Activated naive CD4-positive, alpha-beta T cell treated with anti-CD3 and anti-CD28 coated beads, Interleukin-2, amount 50 U/mL, for 24 hours (primary cell): ENCODE measurements at regions not wholly inside any gene's neighbourhood (a gene's known extent, or its start where the extent isn't known, plus 50 kb on each side); places are given as distances from the start of the nearest gene placed in this dataset.
"Not testable (repeated sequence)": the region's sequence is repeated elsewhere in the genome, so short reads cannot be mapped to it uniquely, and the experiment has no call there.

Experiments used
- H3K27ac Mint-ChIP-seq: one replicate; pipeline ENCODE4 v1.8.0; 2021; ENCODE audit warnings: mild to moderate bottlenecking, mixed read lengths
- H3K27me3 Mint-ChIP-seq: one replicate; pipeline ENCODE4 v1.8.0; 2021; ENCODE audit warnings: mixed read lengths
- H3K36me3 Mint-ChIP-seq: one replicate; pipeline ENCODE4 v1.8.0; 2021; ENCODE audit warnings: mixed read lengths
- H3K4me1 Mint-ChIP-seq: one replicate; pipeline ENCODE4 v1.8.0; 2021; ENCODE audit warnings: mixed read lengths
- H3K4me3 Mint-ChIP-seq: one replicate; pipeline ENCODE4 v1.8.0; 2021; ENCODE audit warnings: mild to moderate bottlenecking, mixed read lengths
- H3K9me3 Mint-ChIP-seq: one replicate; pipeline ENCODE4 v1.8.0; 2021; ENCODE audit warnings: mixed read lengths

DNA sequence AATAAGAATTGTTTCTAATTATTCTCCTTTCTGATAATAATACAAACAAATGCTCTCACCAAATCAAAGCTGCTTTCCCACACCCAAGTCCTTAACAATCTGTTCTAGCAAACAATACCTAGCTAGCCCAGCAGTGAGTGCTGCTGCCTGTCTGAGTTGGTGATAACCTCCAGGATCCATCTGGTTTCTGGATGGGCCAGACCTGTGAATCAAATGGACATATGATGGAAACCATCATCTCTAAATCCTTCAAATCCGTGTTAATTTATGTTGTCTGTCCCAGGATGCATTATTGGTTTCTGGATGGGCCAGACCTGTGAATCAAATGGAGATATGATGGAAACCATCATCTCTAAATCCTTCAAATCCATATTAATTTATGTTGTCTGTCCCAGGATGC, 1230.0 kb downstream of the AMY1C start:
- peaks cover 10% of the 10 kb centered on the region for H3K9me3 Mint-ChIP-seq
- H3K36me3 Mint-ChIP-seq = no peaks in the 10 kb centered on the region
- H3K4me3 Mint-ChIP-seq = no peak overlapping the region
- H3K27me3 Mint-ChIP-seq = no peaks in the 10 kb centered on the region
- no peaks in the 10 kb centered on the region for H3K4me1 Mint-ChIP-seq
- no peak overlapping the region for H3K27ac Mint-ChIP-seq

- H3K4me3 Mint-ChIP-seq = no peak overlapping the region
- no peak overlapping the region for H3K27ac Mint-ChIP-seq
- peaks cover 12% of the 10 kb centered on the region for H3K9me3 Mint-ChIP-seq
- H3K27me3 Mint-ChIP-seq = no peaks in the 10 kb centered on the region
- H3K4me1 Mint-ChIP-seq = no peaks in the 10 kb centered on the region
- no peaks in the 10 kb centered on the region for H3K36me3 Mint-ChIP-seq
These were observed 1237.5 kb downstream of the AMY1C start for GRCh38 chr1:104987210-104987609.

- no peaks in the 10 kb centered on the region for H3K36me3 Mint-ChIP-seq
- no peaks in the 10 kb centered on the region for H3K27me3 Mint-ChIP-seq
- no peak overlapping the region for H3K4me3 Mint-ChIP-seq
- no peak overlapping the region for H3K27ac Mint-ChIP-seq
- H3K9me3 Mint-ChIP-seq = peaks cover 12% of the 10 kb centered on the region
- H3K4me1 Mint-ChIP-seq = no peaks in the 10 kb centered on the region
These were observed 1239.3 kb downstream of the AMY1C start for GRCh38 chr1:104989012-104989411.

- Mint-ChIP-seq H3K27ac (no peak overlapping the region), H3K4me3 (no peak overlapping the region), H3K27me3 (no peaks in the 10 kb centered on the region), H3K4me1 (no peaks in the 10 kb centered on the region), H3K36me3 (no peaks in the 10 kb centered on the region), H3K9me3 (peaks cover 11% of the 10 kb centered on the region)
These were observed 1242.0 kb downstream of the AMY1C start for GRCh38 chr1:104991702-104992101.

DNA sequence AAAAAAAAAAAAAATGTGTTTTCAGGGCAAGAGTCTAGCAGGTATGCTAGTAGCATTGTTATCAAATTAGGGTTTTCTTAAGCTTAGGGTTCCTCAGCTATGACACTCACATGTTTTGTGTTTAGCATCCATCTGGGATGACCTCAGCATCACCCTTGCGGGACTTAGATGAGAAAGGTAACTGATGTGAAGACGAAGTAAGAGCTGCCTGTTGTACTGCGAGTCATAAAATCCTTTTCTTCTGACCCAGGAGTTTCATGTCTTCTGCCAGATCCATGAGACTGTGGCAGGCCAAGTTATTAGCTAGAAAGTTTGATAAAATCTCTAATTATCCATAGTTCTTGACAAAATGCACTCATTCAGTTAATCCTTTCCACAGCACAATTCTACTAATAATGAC, 1251.1 kb downstream of the AMY1C start:
- Mint-ChIP-seq H3K36me3 (no peaks in the 10 kb centered on the region), H3K4me1 (no peaks in the 10 kb centered on the region), H3K4me3 (no peak overlapping the region), H3K27me3 (no peaks in the 10 kb centered on the region), H3K27ac (no peak overlapping the region), H3K9me3 (no peaks in the 10 kb centered on the region)

- Mint-ChIP-seq H3K9me3 (no peaks in the 10 kb centered on the region), H3K4me3 (no peak overlapping the region), H3K36me3 (no peaks in the 10 kb centered on the region), H3K27me3 (no peaks in the 10 kb centered on the region), H3K27ac (no peak overlapping the region), H3K4me1 (no peaks in the 10 kb centered on the region)
These were observed 1254.8 kb downstream of the AMY1C start for GRCh38 chr1:105004515-105004914.

DNA sequence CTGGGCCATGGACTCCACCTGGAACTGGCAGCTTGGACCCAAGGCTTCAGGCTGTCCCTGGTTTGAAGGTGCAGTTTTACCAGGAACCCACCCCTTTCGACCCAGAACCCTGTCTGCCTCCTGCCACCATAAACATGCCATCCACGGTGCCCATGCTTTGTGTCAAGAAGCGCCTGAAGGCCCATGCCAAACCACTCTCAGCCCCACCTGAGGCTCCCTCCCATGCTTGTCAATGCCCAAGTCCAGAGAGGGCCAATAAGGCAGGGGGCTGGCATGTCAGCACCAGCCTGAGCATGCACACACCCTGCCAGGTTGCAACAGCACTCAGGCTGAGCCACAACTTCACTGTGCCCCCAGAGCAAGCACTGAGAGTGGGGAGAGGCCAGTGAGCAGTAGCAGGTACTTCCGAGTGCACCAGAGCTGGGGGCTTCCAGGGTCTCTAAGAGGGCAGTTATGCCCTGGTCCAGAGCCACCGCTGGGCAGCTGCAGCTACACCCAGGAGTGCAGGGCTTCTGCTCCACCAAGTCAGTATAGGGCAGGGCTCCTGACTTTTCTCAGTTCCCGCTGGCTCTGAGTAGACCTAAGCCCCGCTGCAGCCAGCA, 1256.0 kb downstream of the AMY1C start:
- H3K9me3 Mint-ChIP-seq = peaks cover 5% of the 10 kb centered on the region
- no peak overlapping the region for H3K4me3 Mint-ChIP-seq
- H3K4me1 Mint-ChIP-seq = no peaks in the 10 kb centered on the region
- H3K27ac Mint-ChIP-seq = no peak overlapping the region
- H3K27me3 Mint-ChIP-seq = no peaks in the 10 kb centered on the region
- H3K36me3 Mint-ChIP-seq = no peaks in the 10 kb centered on the region

DNA sequence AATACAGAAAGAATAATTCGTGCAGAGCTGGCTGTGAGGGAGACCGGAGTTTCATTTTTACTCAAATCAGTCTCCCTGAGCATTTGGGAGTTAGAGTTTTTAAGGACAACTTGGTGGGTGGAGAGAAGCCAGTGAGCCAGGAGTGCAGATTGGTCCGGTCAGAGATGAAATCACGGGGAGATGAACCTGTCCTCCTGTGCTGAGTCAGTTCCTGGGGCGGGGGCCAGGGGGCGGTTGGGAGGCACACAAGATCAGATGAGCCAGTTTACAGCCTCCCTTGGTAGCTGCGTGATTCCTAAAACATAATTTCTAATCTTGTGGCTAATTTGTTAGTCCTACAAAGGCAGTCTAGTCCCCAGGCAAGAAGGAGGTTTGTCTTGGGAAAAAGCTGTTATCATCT, 1267.9 kb downstream of the AMY1C start:
- Mint-ChIP-seq H3K4me1 (no peaks in the 10 kb centered on the region), H3K36me3 (no peaks in the 10 kb centered on the region), H3K27ac (no peak overlapping the region), H3K9me3 (peaks cover 11% of the 10 kb centered on the region), H3K4me3 (no peak overlapping the region), H3K27me3 (no peaks in the 10 kb centered on the region)

DNA sequence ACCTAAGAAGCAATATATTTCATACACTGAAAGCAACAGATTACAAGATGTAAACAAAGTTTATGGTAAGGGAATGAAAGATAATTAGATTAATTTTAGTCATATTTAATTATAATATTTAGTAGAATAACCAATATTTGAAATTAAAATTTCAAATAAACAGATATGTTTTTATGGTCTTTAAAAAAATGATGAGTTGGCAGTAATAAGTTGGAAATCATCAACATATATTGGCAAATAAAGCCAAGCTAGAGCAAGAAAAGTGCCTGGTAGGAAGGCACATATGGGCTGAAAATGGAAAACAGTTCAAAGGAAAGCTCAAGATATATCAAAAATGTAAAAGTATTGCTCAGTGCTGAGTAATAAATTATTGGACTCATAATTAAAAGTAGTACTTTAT, 1274.0 kb downstream of the AMY1C start:
- Mint-ChIP-seq H3K9me3 (peaks cover 7% of the 10 kb centered on the region), H3K27me3 (no peaks in the 10 kb centered on the region), H3K36me3 (no peaks in the 10 kb centered on the region), H3K4me1 (no peaks in the 10 kb centered on the region), H3K27ac (no peak overlapping the region), H3K4me3 (no peak overlapping the region)

DNA sequence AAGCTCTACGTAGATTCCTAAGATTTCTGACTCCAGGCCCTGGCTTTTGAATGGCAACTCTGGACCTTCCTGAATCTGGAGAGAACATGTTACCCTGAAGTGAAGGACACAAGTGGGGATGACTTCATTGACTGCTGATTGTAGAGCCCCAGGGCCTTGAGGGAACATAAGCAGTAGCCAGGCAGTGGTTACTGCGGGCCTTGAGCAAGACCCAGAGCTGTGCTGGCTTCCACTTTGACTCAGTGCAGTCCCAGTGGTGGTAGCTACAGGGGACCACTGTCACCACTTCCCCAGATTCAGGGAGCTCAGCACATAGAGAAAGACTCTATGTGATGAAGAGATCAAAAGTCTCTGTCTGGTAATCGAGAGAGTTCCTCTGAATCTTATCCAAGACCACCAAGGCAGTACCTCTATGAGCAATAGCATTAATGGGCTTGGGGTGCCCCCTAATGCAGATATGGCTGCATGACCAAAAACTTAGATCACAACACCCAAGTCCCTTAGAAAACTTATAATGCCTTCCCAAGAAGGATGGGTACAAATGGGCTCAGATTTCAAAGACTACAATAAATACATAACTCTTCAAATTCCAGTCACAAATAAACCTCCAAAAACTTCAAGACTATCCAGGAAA, 1278.3 kb downstream of the AMY1C start:
- no peaks in the 10 kb centered on the region for H3K27me3 Mint-ChIP-seq
- no peak overlapping the region for H3K27ac Mint-ChIP-seq
- H3K9me3 Mint-ChIP-seq = peaks cover 5% of the 10 kb centered on the region
- no peaks in the 10 kb centered on the region for H3K36me3 Mint-ChIP-seq
- no peaks in the 10 kb centered on the region for H3K4me1 Mint-ChIP-seq
- H3K4me3 Mint-ChIP-seq = no peak overlapping the region

GRCh38 chr1:105072446-105072845, 1322.7 kb downstream of the AMY1C start:
- Mint-ChIP-seq H3K4me1 (no peaks in the 10 kb centered on the region), H3K36me3 (no peaks in the 10 kb centered on the region), H3K4me3 (no peak overlapping the region), H3K27ac (no peak overlapping the region), H3K9me3 (peaks cover 30% of the 10 kb centered on the region), H3K27me3 (no peaks in the 10 kb centered on the region)

DNA sequence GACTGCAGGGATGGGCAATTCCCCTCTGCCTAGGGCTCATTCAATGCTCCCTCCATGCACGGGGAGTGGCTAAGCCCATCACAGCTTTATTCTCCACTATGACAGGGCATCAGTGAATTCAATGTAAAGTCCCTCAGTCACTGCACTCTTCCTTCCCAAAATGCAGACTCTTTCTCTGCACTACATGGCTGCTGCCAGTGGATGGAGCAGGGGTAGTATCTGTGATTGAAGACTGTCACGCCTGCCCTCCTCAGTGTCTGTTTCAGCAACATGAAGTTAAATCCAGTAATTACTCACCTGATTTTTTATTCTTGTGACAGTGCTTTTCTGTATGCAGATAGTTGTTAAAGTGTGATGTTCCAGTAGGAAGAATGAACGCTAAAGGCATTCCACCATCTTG, 1323.2 kb downstream of the AMY1C start:
- Mint-ChIP-seq H3K36me3 (no peaks in the 10 kb centered on the region), H3K27ac (no peak overlapping the region), H3K4me1 (no peaks in the 10 kb centered on the region), H3K27me3 (no peaks in the 10 kb centered on the region), H3K9me3 (peaks cover 29% of the 10 kb centered on the region), H3K4me3 (no peak overlapping the region)

DNA sequence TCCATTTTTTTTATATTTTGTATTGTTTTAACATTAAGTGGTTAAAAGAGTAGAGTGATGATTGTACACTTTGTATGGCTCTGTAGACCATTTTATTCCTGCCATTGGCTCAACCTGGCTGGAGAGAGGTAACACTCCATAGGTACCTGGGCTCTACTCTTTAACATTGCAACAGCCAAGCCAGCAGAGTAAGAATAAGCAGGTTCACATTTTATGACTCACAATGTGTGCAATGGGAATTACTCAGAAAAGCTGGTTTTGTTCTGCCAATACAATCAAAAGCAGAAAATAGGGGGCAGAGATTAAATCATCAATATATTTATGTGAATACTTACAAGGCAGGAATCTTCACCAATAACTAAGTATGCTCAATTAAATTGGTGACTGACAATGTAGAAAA, 1324.0 kb downstream of the AMY1C start:
- Mint-ChIP-seq H3K27ac (no peak overlapping the region), H3K4me3 (no peak overlapping the region), H3K9me3 (peaks cover 26% of the 10 kb centered on the region), H3K36me3 (no peaks in the 10 kb centered on the region), H3K27me3 (no peaks in the 10 kb centered on the region), H3K4me1 (no peaks in the 10 kb centered on the region)

GRCh38 chr1:105083611-105084010, 1333.9 kb downstream of the AMY1C start:
- H3K27me3 Mint-ChIP-seq = no peaks in the 10 kb centered on the region
- H3K27ac Mint-ChIP-seq = no peak overlapping the region
- no peaks in the 10 kb centered on the region for H3K4me1 Mint-ChIP-seq
- no peaks in the 10 kb centered on the region for H3K36me3 Mint-ChIP-seq
- no peak overlapping the region for H3K4me3 Mint-ChIP-seq
- peaks cover 3% of the 10 kb centered on the region for H3K9me3 Mint-ChIP-seq

DNA sequence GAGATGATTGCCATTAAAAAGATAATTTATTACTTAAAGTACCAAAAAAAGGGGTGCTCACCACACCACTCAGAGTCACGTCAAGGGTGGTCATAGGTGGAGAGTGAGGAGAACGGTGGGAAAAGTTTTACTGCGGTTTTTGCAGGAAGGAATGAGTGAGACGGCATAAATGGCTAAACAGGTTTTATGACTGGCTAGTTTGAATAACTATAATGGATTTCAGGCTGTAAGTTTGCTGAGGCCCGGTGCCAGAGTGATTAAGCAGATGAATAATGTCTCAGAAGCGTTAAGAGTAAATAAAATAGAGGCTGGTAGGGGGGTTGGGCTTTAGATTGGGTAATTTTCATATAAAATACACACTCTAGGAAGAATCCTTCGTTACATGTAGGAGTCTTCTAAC, 1337.8 kb downstream of the AMY1C start:
- H3K9me3 Mint-ChIP-seq = peaks cover 12% of the 10 kb centered on the region
- H3K4me3 Mint-ChIP-seq = no peak overlapping the region

GRCh38 chr1:105088166-105088565, 1338.5 kb downstream of the AMY1C start:
- H3K36me3 Mint-ChIP-seq = no peaks in the 10 kb centered on the region
- H3K4me3 Mint-ChIP-seq = no peak overlapping the region
- no peaks in the 10 kb centered on the region for H3K4me1 Mint-ChIP-seq
- H3K27me3 Mint-ChIP-seq = no peaks in the 10 kb centered on the region
- peaks cover 18% of the 10 kb centered on the region for H3K9me3 Mint-ChIP-seq
- no peak overlapping the region for H3K27ac Mint-ChIP-seq

More for the DNA sequence above, 1337.8 kb downstream of the AMY1C start:
- Mint-ChIP-seq H3K36me3 (no peaks in the 10 kb centered on the region), H3K4me1 (no peaks in the 10 kb centered on the region), H3K27me3 (no peaks in the 10 kb centered on the region), H3K27ac (no peak overlapping the region)

DNA sequence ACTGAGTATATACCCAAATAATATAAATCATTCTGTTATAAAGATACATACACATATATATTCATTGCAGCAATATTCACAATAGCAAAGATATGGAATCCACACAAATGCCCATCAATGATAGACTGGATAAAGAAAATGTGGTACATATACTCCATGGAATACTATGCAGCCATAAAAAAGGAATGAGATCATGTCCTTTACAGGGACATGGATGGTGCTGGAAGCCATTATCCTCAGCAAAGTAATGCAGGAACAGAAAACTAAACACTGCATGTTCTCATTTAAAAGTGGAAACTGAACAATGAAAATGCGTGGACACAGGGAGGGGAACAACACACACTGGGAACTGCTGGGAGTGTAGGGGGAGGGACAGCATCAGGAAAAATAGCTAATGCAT, 1344.2 kb downstream of the AMY1C start:
- H3K9me3 Mint-ChIP-seq = peaks cover 24% of the 10 kb centered on the region
- H3K36me3 Mint-ChIP-seq, H3K27me3 Mint-ChIP-seq, H3K4me1 Mint-ChIP-seq, H3K4me3 Mint-ChIP-seq, H3K27ac Mint-ChIP-seq: not testable (repeated sequence)
